Stimulated activated CD4-positive, alpha-beta T cell treated with anti-CD3 and anti-CD28 coated beads, Interleukin-12 subunit alpha, Interleukin-12 subunit beta, amount 100 ng/mL, for 4 hours (primary cell): ENCODE measurements at regions not wholly inside any gene's neighbourhood (a gene's known extent, or its start where the extent isn't known, plus 50 kb on each side); places are given as distances from the start of the nearest gene placed in this dataset.
"Not testable (repeated sequence)": the region's sequence is repeated elsewhere in the genome, so short reads cannot be mapped to it uniquely, and the experiment has no call there.

Experiments
- DNase-seq: peaks from one replicate; pipeline ENCODE4 v3.0.0-alpha.2; 2020

GRCh38 chr5:104081232-104081631 lies 518.6 kb upstream of the NUDT12 start:
- no peak for DNase-seq

- DNase-seq = no peak
Measured at GRCh38 chr5:104080646-104081175, 518.1 kb upstream of the NUDT12 start.

- not testable (repeated sequence) for DNase-seq
Measured at GRCh38 chr5:104079861-104080645, 517.5 kb upstream of the NUDT12 start.

GRCh38 chr5:104071887-104072286 lies 509.3 kb upstream of the NUDT12 start:
- no peak for DNase-seq

- no peak for DNase-seq
Measured at GRCh38 chr5:104062621-104063377, 500.2 kb upstream of the NUDT12 start.

GRCh38 chr5:104061707-104062106 lies 499.1 kb upstream of the NUDT12 start:
- no peak for DNase-seq

- no peak for DNase-seq
Measured at GRCh38 chr5:104053353-104053649, 490.7 kb upstream of the NUDT12 start.

- no peak for DNase-seq
Measured at GRCh38 chr5:104052558-104053352, 490.2 kb upstream of the NUDT12 start.

GRCh38 chr5:104050436-104050835 lies 487.8 kb upstream of the NUDT12 start:
- DNase-seq = no peak

- DNase-seq = no peak
Measured at GRCh38 chr5:104049752-104050151, 487.2 kb upstream of the NUDT12 start.

GRCh38 chr5:104048231-104048630 lies 485.6 kb upstream of the NUDT12 start:
- no peak for DNase-seq

- no peak for DNase-seq
Measured at GRCh38 chr5:104045987-104046386, 483.4 kb upstream of the NUDT12 start.

GRCh38 chr5:104039871-104040270 lies 477.3 kb upstream of the NUDT12 start:
- DNase-seq = not testable (repeated sequence)

GRCh38 chr5:104037136-104037535 lies 474.5 kb upstream of the NUDT12 start:
- not testable (repeated sequence) for DNase-seq

- DNase-seq = not testable (repeated sequence)
Measured at GRCh38 chr5:104033186-104033585, 470.6 kb upstream of the NUDT12 start.

- no peak for DNase-seq
Measured at GRCh38 chr5:104024538-104024937, 461.9 kb upstream of the NUDT12 start.

- no peak for DNase-seq
Measured at GRCh38 chr5:104023739-104024138, 461.1 kb upstream of the NUDT12 start.

- DNase-seq = no peak
Measured at GRCh38 chr5:104019956-104020355, 457.4 kb upstream of the NUDT12 start.

- no peak for DNase-seq
Measured at GRCh38 chr5:104018299-104018698, 455.7 kb upstream of the NUDT12 start.

- no peak for DNase-seq
Measured at GRCh38 chr5:104016646-104017045, 454.1 kb upstream of the NUDT12 start.

- no peak for DNase-seq
Measured at GRCh38 chr5:104015765-104016164, 453.2 kb upstream of the NUDT12 start.

- not testable (repeated sequence) for DNase-seq
Measured at GRCh38 chr5:104002783-104003182, 440.2 kb upstream of the NUDT12 start.

- no peak for DNase-seq
Measured at GRCh38 chr5:104001136-104001535, 438.5 kb upstream of the NUDT12 start.
